Suprapubic skin (tissue), 4 donors: ENCODE measurements at regions not wholly inside any gene's neighbourhood (a gene's known extent, or its start where the extent isn't known, plus 50 kb on each side); places are given as distances from the start of the nearest gene placed in this dataset.

Experiments
- DNase-seq, 2 donors: peaks; one replicate each; pipeline ENCODE4 v3.0.0-alpha.2; 2019; ENCODE audit warnings: low spot score in 2 of 2
- H3K27ac ChIP-seq: fragments of 200-600 bp; sonication (generic); one replicate; pipeline ENCODE4 v1.5.1; 2019
- H3K27me3 ChIP-seq: fragments of 200-600 bp; sonication (generic); one replicate; pipeline ENCODE4 v1.5.1; 2019
- H3K36me3 ChIP-seq: fragments of 200-600 bp; sonication (generic); one replicate; pipeline ENCODE4 v1.5.1; 2019
- H3K4me1 ChIP-seq: fragments of 200-600 bp; sonication (generic); one replicate; pipeline ENCODE4 v1.5.1; 2019
- H3K4me3 ChIP-seq: fragments of 200-600 bp; sonication (generic); one replicate; pipeline ENCODE4 v1.5.1; 2019; ENCODE audit warnings: mild to moderate bottlenecking
- H3K9me3 ChIP-seq: fragments of 200-600 bp; sonication (generic); one replicate; pipeline ENCODE4 v1.5.1; 2019
- CTCF ChIP-seq, 2 donors: fragments of 200-600 bp in 1 of 2; fragments of 450-650 bp in 1 of 2; sonication (generic) in 1 of 2; IDR thresholded peaks; one replicate each; pipeline ENCODE4 v1.5.1; 2016 to 2019; ENCODE audit warnings: antibody characterized with exemption in 2 of 2, mild to moderate bottlenecking in 1 of 2, moderate library complexity in 1 of 2
- EP300 ChIP-seq: sonication (generic); formaldehyde crosslinking; IDR thresholded peaks from one replicate; pipeline ENCODE4 v1.6.1; 2017; ENCODE audit warnings: antibody characterized with exemption
- POLR2A ChIP-seq, 2 donors: fragments of 450-650 bp; IDR thresholded peaks; one replicate each; pipeline ENCODE4 v1.6.1; 2017; ENCODE audit warnings: antibody characterized with exemption in 2 of 2, mild to moderate bottlenecking in 2 of 2, moderate library complexity in 2 of 2
- POLR2AphosphoS5 ChIP-seq, 3 donors: sonication (generic); formaldehyde crosslinking; IDR thresholded peaks; one replicate each; pipeline ENCODE4 v1.6.1; 2017; ENCODE audit warnings: antibody characterized with exemption in 3 of 3
- WGBS: methylation state at CpG from one replicate; pipeline ENCODE4 v1.1.5; 2018; 5-methylcytosine and 5-hydroxymethylcytosine counted together

- no peaks in the 10 kb centered on the region for H3K36me3 ChIP-seq
- no peaks in the 10 kb centered on the region for H3K4me1 ChIP-seq
- H3K9me3 ChIP-seq = no peaks in the 10 kb centered on the region
- H3K4me3 ChIP-seq = no peak overlapping the region
- TF ChIP-seq POLR2AphosphoS5 (IDR thresholded peaks at IDR 0.05) (no peak), CTCF (IDR thresholded peaks at IDR 0.05) (no peak), EP300 (no peak), POLR2A (IDR thresholded peaks at IDR 0.05) (no peak)
- no peak for DNase-seq
- no peak overlapping the region for H3K27ac ChIP-seq
- H3K27me3 ChIP-seq = no peaks in the 10 kb centered on the region
Observed at GRCh38 chr18:73579698-73580097, 567.9 kb downstream of the FBXO15 start.

- Histone ChIP-seq H3K27ac (no peak overlapping the region), H3K4me1 (no peaks in the 10 kb centered on the region), H3K9me3 (no peaks in the 10 kb centered on the region), H3K27me3 (no peaks in the 10 kb centered on the region), H3K4me3 (no peak overlapping the region), H3K36me3 (no peaks in the 10 kb centered on the region)
- WGBS = 66% methylated on average over 1 of the region's 1 CpG
- TF ChIP-seq POLR2A (IDR thresholded peaks at IDR 0.05) (no peak), EP300 (no peak), POLR2AphosphoS5 (IDR thresholded peaks at IDR 0.05) (no peak)
- DNase-seq = no peak
Observed at GRCh38 chr18:73577365-73577764, 570.3 kb downstream of the FBXO15 start.

GRCh38 chr18:73563901-73564472, 583.6 kb downstream of the FBXO15 start:
- TF ChIP-seq POLR2AphosphoS5 (IDR thresholded peaks at IDR 0.05) = no peak
- no peak for TF ChIP-seq CTCF (IDR thresholded peaks at IDR 0.05)
- no peak for TF ChIP-seq POLR2A (IDR thresholded peaks at IDR 0.05)
- no peak for TF ChIP-seq EP300
- Histone ChIP-seq H3K36me3 (no peaks in the 10 kb centered on the region), H3K4me3 (no peak overlapping the region), H3K9me3 (no peaks in the 10 kb centered on the region), H3K4me1 (no peaks in the 10 kb centered on the region), H3K27ac (no peak overlapping the region), H3K27me3 (no peaks in the 10 kb centered on the region)
- no peak for DNase-seq
- 84% methylated on average over 1 of the region's 1 CpG for WGBS

DNA sequence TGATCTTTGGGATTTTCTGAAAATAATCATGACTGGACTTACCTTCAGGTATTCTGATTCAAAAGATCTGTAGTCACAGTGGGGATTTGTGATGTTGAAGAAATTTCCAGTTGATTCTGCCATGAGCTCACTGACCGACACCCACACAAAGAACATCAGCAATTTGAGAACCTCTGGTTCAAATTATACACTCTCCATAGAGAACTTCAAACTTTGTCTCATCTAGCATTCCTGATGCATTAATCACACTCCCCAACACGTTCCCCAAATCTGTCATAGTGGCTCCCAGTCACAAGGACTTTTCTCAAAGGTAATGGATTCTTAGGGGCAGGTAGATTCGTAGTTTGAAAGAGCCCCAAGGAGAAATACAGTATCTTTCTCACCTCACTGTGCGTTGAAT, 584.3 kb downstream of the FBXO15 start:
- no peak overlapping the region for H3K27ac ChIP-seq
- H3K4me1 ChIP-seq = no peaks in the 10 kb centered on the region
- 63% methylated on average over 4 of the region's 4 CpGs for WGBS
- no peaks in the 10 kb centered on the region for H3K9me3 ChIP-seq
- H3K27me3 ChIP-seq = no peaks in the 10 kb centered on the region
- TF ChIP-seq CTCF (IDR thresholded peaks at IDR 0.05) (no peak), EP300 (no peak), POLR2A (IDR thresholded peaks at IDR 0.05) (no peak), POLR2AphosphoS5 (IDR thresholded peaks at IDR 0.05) (no peak)
- no peaks in the 10 kb centered on the region for H3K36me3 ChIP-seq
- no peak for DNase-seq
- H3K4me3 ChIP-seq = no peak overlapping the region

GRCh38 chr18:73556904-73557303, 590.7 kb downstream of the FBXO15 start:
- H3K4me1 ChIP-seq = no peaks in the 10 kb centered on the region
- WGBS = 35% methylated on average over 4 of the region's 4 CpGs
- no peaks in the 10 kb centered on the region for H3K9me3 ChIP-seq
- TF ChIP-seq POLR2AphosphoS5 (IDR thresholded peaks at IDR 0.05) (no peak), POLR2A (IDR thresholded peaks at IDR 0.05) (no peak), CTCF (IDR thresholded peaks at IDR 0.05) (no peak), EP300 (no peak)
- H3K27ac ChIP-seq = no peak overlapping the region
- no peak for DNase-seq
- H3K27me3 ChIP-seq = no peaks in the 10 kb centered on the region
- no peaks in the 10 kb centered on the region for H3K36me3 ChIP-seq
- no peak overlapping the region for H3K4me3 ChIP-seq

- 71% methylated on average over 5 of the region's 5 CpGs for WGBS
- H3K4me1 ChIP-seq = no peaks in the 10 kb centered on the region
Observed at GRCh38 chr18:73552171-73552570, 595.5 kb downstream of the FBXO15 start.

More at GRCh38 chr18:73552171-73552570, 595.5 kb downstream of the FBXO15 start:
- Histone ChIP-seq H3K9me3 (no peaks in the 10 kb centered on the region), H3K36me3 (no peaks in the 10 kb centered on the region), H3K27me3 (no peaks in the 10 kb centered on the region), H3K4me3 (no peak overlapping the region), H3K27ac (no peak overlapping the region)
- no peak for TF ChIP-seq POLR2A (IDR thresholded peaks at IDR 0.05)
- TF ChIP-seq CTCF (IDR thresholded peaks at IDR 0.05) = no peak
- TF ChIP-seq POLR2AphosphoS5 (IDR thresholded peaks at IDR 0.05) = no peak
- TF ChIP-seq EP300 = no peak
- no peak for DNase-seq
